ENCODE measurements at regions not wholly inside any gene's neighbourhood (a gene's known extent, or its start where the extent isn't known, plus 50 kb on each side); places are given as distances from the start of the nearest gene placed in this dataset.

- 53 to 69% methylated on average over 3 of the region's 3 CpGs for WGBS, 2 donors
- H3K36me3 ChIP-seq = no peaks in the 10 kb centered on the region
- H3K9me3 ChIP-seq = peaks cover 0 to 16% (median 2%) of the 10 kb centered on the region in 4 donors
- TF ChIP-seq POLR2A (IDR thresholded peaks at IDR 0.05) = no peak
- TF ChIP-seq EP300 (IDR thresholded peaks at IDR 0.05) = no peak
- TF ChIP-seq CTCF (IDR thresholded peaks at IDR 0.05) = no peak
- no peak for TF ChIP-seq POLR2AphosphoS5 (IDR thresholded peaks at IDR 0.05)
- H3K4me3 ChIP-seq = no peak overlapping the region
- DNase-seq = peak in 1 of 2 donors; percentile 6
- no peaks in the 10 kb centered on the region for H3K27me3 ChIP-seq
- no peak overlapping the region for H3K27ac ChIP-seq
- peak in 1 of 2 donors; percentile 22 for ATAC-seq (ENCODE audit: low FRiP score in 2 of 2)
- H3K4me1 ChIP-seq = no peaks in the 10 kb centered on the region
Observed at GRCh38 chr5:106730506-106730905, 940.2 kb downstream of the EFNA5 start.

- H3K4me3 ChIP-seq = no peak overlapping the region
- H3K27me3 ChIP-seq = no peaks in the 10 kb centered on the region
- H3K36me3 ChIP-seq = no peaks in the 10 kb centered on the region
- TF ChIP-seq EP300 (IDR thresholded peaks at IDR 0.05) = no peak
- no peak for TF ChIP-seq CTCF (IDR thresholded peaks at IDR 0.05)
- no peak for TF ChIP-seq POLR2A (IDR thresholded peaks at IDR 0.05)
- no peak for DNase-seq
- no peaks in the 10 kb centered on the region for H3K4me1 ChIP-seq
- 81 to 87% methylated on average over 4 of the region's 4 CpGs for WGBS, 2 donors
- no peak for ATAC-seq (ENCODE audit: low FRiP score in 2 of 2)
- H3K27ac ChIP-seq = no peak overlapping the region
- H3K9me3 ChIP-seq = peaks cover 0 to 10% (median 2%) of the 10 kb centered on the region in 4 donors
Observed at GRCh38 chr5:106728208-106728607, 942.5 kb downstream of the EFNA5 start.

GRCh38 chr5:106727071-106727470, 943.7 kb downstream of the EFNA5 start:
- Histone ChIP-seq H3K27ac (no peak overlapping the region), H3K4me1 (no peaks in the 10 kb centered on the region), H3K9me3 (peaks cover 0 to 4% (median 0%) of the 10 kb centered on the region in 4 donors), H3K27me3 (no peaks in the 10 kb centered on the region), H3K36me3 (no peaks in the 10 kb centered on the region), H3K4me3 (no peak overlapping the region)
- WGBS, 2 donors = 84 to 93% methylated on average over 2 of the region's 2 CpGs
- DNase-seq (no peak), ATAC-seq (ENCODE audit: low FRiP score in 2 of 2) (no peak)
- TF ChIP-seq EP300 (IDR thresholded peaks at IDR 0.05) = no peak

- Histone ChIP-seq H3K27me3 (no peaks in the 10 kb centered on the region), H3K36me3 (no peaks in the 10 kb centered on the region), H3K4me1 (no peaks in the 10 kb centered on the region), H3K4me3 (no peak overlapping the region), H3K9me3 (no peaks in the 10 kb centered on the region), H3K27ac (no peak overlapping the region)
- 54 to 83% methylated on average over 3 of the region's 3 CpGs for WGBS, 2 donors
- ATAC-seq (ENCODE audit: low FRiP score in 2 of 2) (no peak), DNase-seq (no peak)
- no peak for TF ChIP-seq CTCF (IDR thresholded peaks at IDR 0.05)
Observed at GRCh38 chr5:106720367-106720766, 950.4 kb downstream of the EFNA5 start.

- Histone ChIP-seq H3K36me3 (no peaks in the 10 kb centered on the region), H3K27me3 (no peaks in the 10 kb centered on the region), H3K27ac (no peak overlapping the region), H3K4me3 (no peak overlapping the region), H3K4me1 (no peaks in the 10 kb centered on the region), H3K9me3 (no peaks in the 10 kb centered on the region)
- DNase-seq = no peak
- TF ChIP-seq EP300 (IDR thresholded peaks at IDR 0.05) (no peak), POLR2A (IDR thresholded peaks at IDR 0.05) (no peak), POLR2AphosphoS5 (IDR thresholded peaks at IDR 0.05) (no peak), CTCF (IDR thresholded peaks at IDR 0.05) (no peak)
- 63 to 65% methylated on average over 1 of the region's 1 CpG for whole genome bisulfite sequencing, 2 donors
- no peak for ATAC-seq (ENCODE audit: low FRiP score in 2 of 2)
Observed at GRCh38 chr5:106699796-106700195, 970.9 kb downstream of the EFNA5 start.
